A549 (cell line): ENCODE measurements at regions not wholly inside any gene's neighbourhood (a gene's known extent, or its start where the extent isn't known, plus 50 kb on each side); places are given as distances from the start of the nearest gene placed in this dataset.

Experiments
- ATAC-seq, 2 experiments: fragments of 200-7000 bp in 1 of 2; fragments of >200 bp in 1 of 2; cut with Nextera tagmentation in 1 of 2; cut with Tn5 transposase in 1 of 2; 3 replicates each; pipeline versions ENCODE4 v1.8.0 to v1.9.1; 2018 to 2020; ENCODE audit warnings: mild to moderate bottlenecking in 1 of 2, moderate library complexity in 1 of 2
- CTCF ChIA-PET: fragments of 300-600 bp; sonication (Branson Sonifier 250); formaldehyde crosslinking; extraction: SDS; loops from one replicate; lab custom pipeline; 2021; ENCODE audit warnings: antibody characterized with exemption, inconsistent platforms; lab: Yijun Ruan, JAX
- POLR2A ChIA-PET: fragments of 350-600 bp; formaldehyde crosslinking; extraction: SDS; loops from one replicate; lab custom pipeline; 2021; ENCODE audit warnings: antibody characterized with exemption, inconsistent platforms; lab: Yijun Ruan, JAX
- DNase-seq, 2 experiments: peaks; one replicate each; pipeline versions ENCODE4 v3.0.0 to v3.0.0-alpha.2; 2011 to 2016; ENCODE audit warnings: low read depth in 1 of 2, low spot score in 1 of 2
- FAIRE-seq: peaks from 2 replicates; lab custom pipeline; 2011; peaks lifted over from hg19 to GRCh38; lab: Jason Lieb, UNC
- H3K27ac ChIP-seq, 2 experiments: fragments of >200 bp; sonication (Bioruptor Twin); formaldehyde crosslinking; 3 replicates each; pipeline ENCODE4 v1.5.1; 2016 to 2017
- H3K4me1 ChIP-seq: fragments of >200 bp; sonication (Bioruptor Twin); formaldehyde crosslinking; 3 replicates; pipeline ENCODE4 v1.6.1; 2016
- H3K4me2 ChIP-seq: fragments of >200 bp; sonication (Bioruptor Twin); formaldehyde crosslinking; 3 replicates; pipeline ENCODE4 v1.6.1; 2016
- H3K4me3 ChIP-seq: fragments of >200 bp; sonication (Bioruptor Twin); formaldehyde crosslinking; 3 replicates; pipeline ENCODE4 v1.5.1; 2016
- H3K9me3 ChIP-seq: fragments of >200 bp; sonication (Bioruptor Twin); formaldehyde crosslinking; 3 replicates; pipeline ENCODE4 v1.6.1; 2016
- ATOH8 ChIP-seq: fragments of 250-450 bp; sonication (Bioruptor Pico); IDR thresholded peaks from 2 replicates; pipeline ENCODE4 v1.5.0; 2020; ENCODE audit warnings: low read depth, mild to moderate bottlenecking, moderate library complexity
- BCL3 ChIP-seq: fragments of >200 bp; sonication (Bioruptor Twin); formaldehyde crosslinking; IDR thresholded peaks from 3 replicates; pipeline ENCODE4 v1.6.1; 2016
- BHLHE40 ChIP-seq: IDR thresholded peaks from 2 replicates; pipeline ENCODE4 v1.6.1; 2012; ENCODE audit warnings: low read depth, low read length, inconsistent platforms
- CEBPB ChIP-seq, 2 experiments: fragments of >200 bp in 1 of 2; sonication (Bioruptor Twin) in 1 of 2; formaldehyde crosslinking in 1 of 2; IDR thresholded peaks; 2 replicates each; pipeline ENCODE4 v1.6.1; 2012 to 2016
- CHD2 ChIP-seq: fragments of 150-350 bp; IDR thresholded peaks from 2 replicates; pipeline ENCODE4 v1.6.1; 2014; ENCODE audit warnings: low read length; ENCODE audit not compliant: partially characterized antibody
- CHD4 ChIP-seq: fragments of 200-600 bp; sonication (generic); IDR thresholded peaks from 2 replicates; pipeline ENCODE4 v1.6.1; 2016; ENCODE audit warnings: antibody characterized with exemption, mild to moderate bottlenecking, borderline replicate concordance
- ELK1 ChIP-seq: fragments of 150-350 bp; IDR thresholded peaks from 2 replicates; pipeline ENCODE4 v1.6.1; 2014; ENCODE audit warnings: low read depth, mild to moderate bottlenecking, low read length
- ESRRA ChIP-seq: fragments of 150-350 bp; IDR thresholded peaks from 2 replicates; pipeline ENCODE4 v1.6.1; 2014; ENCODE audit warnings: mild to moderate bottlenecking, low read length, borderline replicate concordance
- FOSB ChIP-seq: fragments of 250-450 bp; sonication (Bioruptor Pico); IDR thresholded peaks from 2 replicates; pipeline ENCODE4 v1.5.0; 2020; ENCODE audit warnings: mild to moderate bottlenecking, moderate library complexity
- FOSL2 ChIP-seq, 2 experiments: fragments of 450-650 bp in 1 of 2; fragments of >200 bp in 1 of 2; sonication (Bioruptor Twin) in 1 of 2; formaldehyde crosslinking; IDR thresholded peaks; 2 replicates each; pipeline versions ENCODE4 v1.5.0 to v1.6.1; 2016 to 2020; ENCODE audit warnings: mild to moderate bottlenecking in 1 of 2, moderate library complexity in 1 of 2
- FOXS1 ChIP-seq: fragments of 250-450 bp; sonication (Bioruptor Pico); IDR thresholded peaks from 2 replicates; pipeline ENCODE4 v1.5.0; 2020; ENCODE audit warnings: mild to moderate bottlenecking, moderate library complexity
- GATA3 ChIP-seq: IDR thresholded peaks from 2 replicates; pipeline ENCODE4 v1.6.1; 2012; ENCODE audit warnings: borderline replicate concordance
- HDAC2 ChIP-seq: fragments of 200-600 bp; sonication (generic); IDR thresholded peaks from 2 replicates; pipeline ENCODE4 v1.6.1; 2016
- HOXA7 ChIP-seq: fragments of 250-450 bp; sonication (Bioruptor Pico); IDR thresholded peaks from 2 replicates; pipeline ENCODE4 v1.5.0; 2020; ENCODE audit warnings: mild to moderate bottlenecking, moderate library complexity
- HOXB13 ChIP-seq: fragments of 250-450 bp; sonication (Bioruptor Pico); IDR thresholded peaks from 2 replicates; pipeline ENCODE4 v1.5.0; 2020; ENCODE audit warnings: low read depth, mild to moderate bottlenecking, moderate library complexity
- KDM1A ChIP-seq: fragments of 200-600 bp; sonication (generic); IDR thresholded peaks from 2 replicates; pipeline ENCODE4 v1.6.1; 2016; ENCODE audit warnings: low read depth, mild to moderate bottlenecking
- MAFK ChIP-seq: fragments of 450-650 bp; IDR thresholded peaks from 2 replicates; pipeline ENCODE4 v1.6.1; 2014; ENCODE audit not compliant: partially characterized antibody
- MAZ ChIP-seq: fragments of 150-350 bp; IDR thresholded peaks from 2 replicates; pipeline ENCODE4 v1.6.1; 2014; ENCODE audit warnings: antibody characterized with exemption, low read depth, low read length, borderline replicate concordance
- MYC ChIP-seq: IDR thresholded peaks from 2 replicates; pipeline ENCODE4 v1.6.1; 2012; ENCODE audit warnings: mild to moderate bottlenecking, inconsistent platforms, low read length, improper control_type of control experiment, borderline replicate concordance
- NR3C1 ChIP-seq: fragments of >200 bp; sonication (Bioruptor Twin); formaldehyde crosslinking; IDR thresholded peaks from 3 replicates; pipeline ENCODE4 v1.6.1; 2017
- POLR2A ChIP-seq: IDR thresholded peaks from 2 replicates; pipeline ENCODE4 v1.6.1; 2012; ENCODE audit warnings: mild to moderate bottlenecking, low read length
- RAD21 ChIP-seq, 2 experiments: fragments of >200 bp in 1 of 2; sonication (Bioruptor Twin) in 1 of 2; formaldehyde crosslinking in 1 of 2; IDR thresholded peaks in 1 of 2; conservative IDR thresholded peaks in 1 of 2; 2 replicates in 1 of 2; 3 replicates in 1 of 2; pipeline ENCODE4 v1.6.1; 2012 to 2018; ENCODE audit warnings: inconsistent platforms in 1 of 2
- RARB ChIP-seq: fragments of 250-450 bp; sonication (Bioruptor Pico); IDR thresholded peaks from 2 replicates; pipeline ENCODE4 v1.8.0; 2021; ENCODE audit warnings: mild to moderate bottlenecking, moderate library complexity
- RFX5 ChIP-seq: fragments of 450-650 bp; IDR thresholded peaks from 2 replicates; pipeline ENCODE4 v1.7.1; 2014; ENCODE audit warnings: antibody characterized with exemption, mild to moderate bottlenecking, moderate library complexity
- TFCP2L1 ChIP-seq: fragments of 250-450 bp; sonication (Bioruptor Pico); IDR thresholded peaks from 2 replicates; pipeline ENCODE4 v1.5.0; 2021; ENCODE audit warnings: mild to moderate bottlenecking
- WGBS: methylation state at CpG from one replicate; pipeline ENCODE4 v1.1.6; 2017; ENCODE audit errors: missing lambda C conversion rate; 5-methylcytosine and 5-hydroxymethylcytosine counted together

GRCh38 chr21:16370186-16370585 is 640.4 kb downstream of the USP25 start:
- FAIRE-seq, result no peak
- no peak for ATAC-seq

GRCh38 chr21:16372586-16372985 is 642.8 kb downstream of the USP25 start:
- no peaks in the 10 kb centered on the region for H3K9me3 ChIP-seq
- H3K27ac ChIP-seq, result no peak overlapping the region
- POLR2A ChIA-PET, result no interaction called here
- no peak overlapping the region for H3K4me2 ChIP-seq
- DNase-seq, result no peak
- ATAC-seq, result no peak
- TF ChIP-seq MAFK, result no peak
- TF ChIP-seq CHD4, result no peak
- no peak for TF ChIP-seq CHD2
- no peak for TF ChIP-seq NR3C1
- TF ChIP-seq RFX5, result no peak
- TF ChIP-seq FOXS1 (CRISPR knock-in tag), result no peak
- TF ChIP-seq, all 56 proteins: peak for 0
- no peak for FAIRE-seq
- CTCF ChIA-PET, result no interaction called here
- Histone ChIP-seq H3K4me3 (no peak overlapping the region), H3K4me1 (no peaks in the 10 kb centered on the region)

More at GRCh38 chr21:16370186-16370585, 640.4 kb downstream of the USP25 start:
- Histone ChIP-seq H3K27ac (no peak overlapping the region), H3K4me2 (no peak overlapping the region), H3K4me1 (no peaks in the 10 kb centered on the region), H3K9me3 (no peaks in the 10 kb centered on the region), H3K4me3 (no peak overlapping the region)
- TF ChIP-seq TFCP2L1 (CRISPR knock-in tag), result no peak
- no peak for TF ChIP-seq ELK1
- TF ChIP-seq POLR2A, result no peak
- TF ChIP-seq RARB, result no peak
- ChIA-PET CTCF (no interaction called here), POLR2A (no interaction called here)
- DNase-seq, result no peak
- WGBS, result 89% methylated on average over 10 of the region's 10 CpGs

- Histone ChIP-seq H3K4me2 (no peak overlapping the region), H3K4me1 (no peaks in the 10 kb centered on the region), H3K4me3 (no peak overlapping the region), H3K9me3 (no peaks in the 10 kb centered on the region), H3K27ac (no peak overlapping the region)
- ChIA-PET POLR2A (no interaction called here), CTCF (no interaction called here)
- ATAC-seq (no peak), DNase-seq (no peak), FAIRE-seq (no peak)
- TF ChIP-seq HOXA7 (CRISPR knock-in tag) (no peak), MAFK (no peak), ATOH8 (CRISPR knock-in tag) (no peak), KDM1A (no peak), RAD21 (conservative IDR thresholded peaks at IDR 0.05 in 1 of 2, IDR thresholded peaks at IDR 0.05 in 1 of 2) (no peak), BCL3 (no peak)
- 92% methylated on average over 2 of the region's 2 CpGs for WGBS
Measured at GRCh38 chr21:16376673-16377072, 646.9 kb downstream of the USP25 start.

- WGBS, result 76% methylated on average over 6 of the region's 6 CpGs
- CTCF ChIA-PET, result no interaction called here
- ATAC-seq, result no peak
- Histone ChIP-seq H3K27ac (no peak overlapping the region), H3K9me3 (no peaks in the 10 kb centered on the region), H3K4me1 (no peaks in the 10 kb centered on the region), H3K4me2 (no peak overlapping the region)
- no peak for FAIRE-seq
- POLR2A ChIA-PET, result no interaction called here
- no peak for DNase-seq
- TF ChIP-seq KDM1A (no peak), GATA3 (no peak), ESRRA (no peak), BHLHE40 (no peak), MYC (no peak), CEBPB (IDR thresholded peaks at IDR 0.05) (no peak), HOXB13 (no peak), HDAC2 (no peak), FOSB (CRISPR knock-in tag) (no peak), RARB (no peak), MAZ (no peak), FOSL2 (IDR thresholded peaks at IDR 0.05) (no peak), FOSL2 (CRISPR knock-in tag; IDR thresholded peaks at IDR 0.05) (no peak)
- TF ChIP-seq, all 56 proteins: peak for 0
- H3K4me3 ChIP-seq, result no peak overlapping the region
Measured at GRCh38 chr21:16377120-16377658, 647.4 kb downstream of the USP25 start.
